COR-L47 (cell line): ENCODE measurements at regions not wholly inside any gene's neighbourhood (a gene's known extent, or its start where the extent isn't known, plus 50 kb on each side); places are given as distances from the start of the nearest gene placed in this dataset.
A peak's percentile ranks its signal among the peaks of the same experiment; 100 is the strongest.

Source experiments
- DNase-seq: peaks from one replicate; lab custom pipeline; 2025; lab: John Stamatoyannopoulos, UW

DNA sequence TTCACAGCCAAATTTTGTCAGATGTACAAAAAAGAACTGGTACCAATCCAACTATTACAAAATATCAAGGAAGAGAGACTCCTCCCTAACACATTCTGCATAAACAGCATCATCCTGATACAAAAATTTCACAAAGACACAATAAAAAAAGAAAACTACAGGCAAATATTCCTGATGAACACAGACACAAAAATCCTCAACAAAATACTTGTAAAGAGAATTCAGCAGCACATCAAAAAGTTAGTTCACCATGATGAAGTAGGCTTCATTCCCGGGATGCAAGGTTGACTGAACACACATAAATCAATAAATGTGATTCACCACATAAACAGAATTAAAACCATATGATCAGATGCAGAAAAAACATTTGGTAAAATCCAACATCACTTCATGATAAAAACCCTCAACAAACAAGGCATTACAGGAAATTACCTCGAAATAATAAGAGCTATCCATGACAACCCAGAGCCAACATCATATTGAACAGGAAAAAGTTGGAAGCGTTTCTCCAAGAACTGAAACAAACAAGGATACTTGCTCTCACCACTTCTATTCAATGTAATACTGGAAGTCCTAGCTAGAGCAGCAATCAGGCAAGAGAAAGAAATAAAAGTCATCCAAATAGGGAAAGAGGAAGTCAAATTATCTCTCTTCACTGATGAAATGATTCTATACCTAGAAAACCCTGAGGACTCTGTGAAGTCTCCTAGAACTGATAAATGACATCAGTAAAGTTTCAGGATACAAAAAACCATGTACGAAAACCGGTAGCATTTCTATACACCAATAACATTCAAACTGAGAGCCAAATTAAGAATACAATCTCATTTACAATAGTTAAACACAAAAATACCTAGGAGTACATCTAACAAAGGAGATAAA lies 223.1 kb downstream of the REEP3 start:
- no peak for DNase-seq

DNA sequence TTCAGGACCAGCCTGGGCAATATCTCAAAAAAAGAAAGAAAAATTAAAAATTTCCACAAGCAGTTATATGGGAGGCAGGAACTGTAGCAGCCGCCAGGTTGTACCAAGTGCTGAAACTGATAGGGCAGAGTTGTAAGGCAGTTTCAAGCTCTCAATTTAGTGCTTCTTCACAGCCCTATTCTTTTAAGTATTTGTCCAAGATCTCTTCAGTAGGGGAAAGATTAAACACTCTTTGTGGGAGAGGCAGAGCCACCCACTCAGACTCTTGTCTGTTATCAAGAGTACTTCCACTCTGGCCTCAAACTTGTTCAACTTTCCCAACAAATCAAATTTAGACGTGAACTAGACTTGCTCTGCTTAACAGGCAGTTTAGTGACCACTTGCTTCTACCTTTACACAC lies 228.7 kb downstream of the REEP3 start:
- DNase-seq: no peak

DNA sequence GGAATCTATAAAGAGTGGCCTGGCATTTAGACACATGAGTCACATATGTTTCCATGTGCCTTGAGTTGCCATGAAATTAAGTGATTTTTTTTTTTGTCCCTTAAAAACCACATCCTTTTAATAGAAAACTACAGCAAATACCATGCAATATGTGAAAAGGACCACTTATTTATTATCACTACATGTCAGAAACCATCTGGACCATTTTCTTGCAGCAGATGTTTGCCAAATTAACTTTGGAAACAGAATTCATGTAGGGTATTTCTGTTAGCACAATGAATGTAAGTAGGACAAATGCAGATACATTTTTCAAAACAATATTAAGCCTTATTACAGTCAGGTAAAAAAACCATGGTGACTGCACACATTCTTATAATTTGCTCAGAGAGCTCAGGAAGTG lies 230.6 kb downstream of the REEP3 start:
- DNase-seq: no peak

DNA sequence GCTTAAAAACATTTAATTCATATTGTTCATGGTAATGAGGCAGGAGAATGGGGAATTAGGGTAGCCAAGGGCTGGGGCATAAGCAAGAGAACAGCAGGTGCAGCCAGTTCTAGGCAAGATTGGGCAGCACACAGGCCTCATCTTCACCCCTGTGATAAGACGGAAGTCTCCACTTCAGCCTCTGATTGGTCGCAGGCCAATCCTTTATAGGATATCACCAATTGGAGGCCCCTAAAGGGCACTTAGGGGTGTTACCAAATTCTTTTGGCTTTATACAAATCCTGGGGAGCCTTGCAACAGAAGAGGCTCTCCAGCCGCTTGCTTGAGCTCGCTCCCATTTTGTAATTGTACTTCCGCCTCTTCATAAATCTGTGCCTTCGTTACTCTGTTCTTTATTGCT lies 231.1 kb downstream of the REEP3 start:
- DNase-seq: no peak

DNA sequence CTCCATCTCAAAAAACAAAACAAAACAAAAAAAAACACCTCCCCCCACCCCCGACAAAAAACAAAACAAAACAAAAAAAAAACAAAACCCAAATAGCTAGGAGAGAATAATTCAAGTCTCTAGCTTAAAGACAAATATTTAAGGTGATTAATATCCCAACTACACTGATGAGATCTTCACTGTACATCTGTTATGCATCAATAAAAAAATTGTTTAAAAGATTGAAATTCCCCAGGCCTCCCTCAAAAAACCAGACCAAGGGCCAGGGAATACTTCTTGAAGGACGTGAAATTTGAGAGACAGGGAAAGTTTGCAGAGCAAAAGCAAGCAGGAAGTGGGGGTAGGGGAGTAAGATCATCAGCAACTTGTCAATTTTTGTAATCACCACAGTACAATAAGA lies 232.6 kb downstream of the REEP3 start:
- DNase-seq: no peak

DNA sequence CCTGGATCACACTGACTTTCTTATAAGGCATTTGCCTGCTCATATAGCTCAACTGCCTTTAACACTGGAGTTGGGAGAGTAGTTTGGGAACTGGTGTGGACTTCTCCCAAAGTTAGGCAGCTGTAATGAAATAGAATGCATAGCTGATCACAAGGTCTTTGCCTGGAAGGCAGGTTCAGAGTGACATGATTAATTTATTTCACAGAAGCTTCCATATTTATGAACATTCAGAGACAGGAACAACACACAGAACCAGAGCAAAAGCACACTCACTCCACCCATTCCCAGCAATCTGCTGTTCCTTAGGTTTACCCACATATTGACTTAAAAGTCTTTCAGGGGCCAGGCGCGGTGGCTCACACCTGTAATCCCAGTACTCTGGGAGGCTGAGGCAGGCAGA lies 234.2 kb downstream of the REEP3 start:
- no peak for DNase-seq

DNA sequence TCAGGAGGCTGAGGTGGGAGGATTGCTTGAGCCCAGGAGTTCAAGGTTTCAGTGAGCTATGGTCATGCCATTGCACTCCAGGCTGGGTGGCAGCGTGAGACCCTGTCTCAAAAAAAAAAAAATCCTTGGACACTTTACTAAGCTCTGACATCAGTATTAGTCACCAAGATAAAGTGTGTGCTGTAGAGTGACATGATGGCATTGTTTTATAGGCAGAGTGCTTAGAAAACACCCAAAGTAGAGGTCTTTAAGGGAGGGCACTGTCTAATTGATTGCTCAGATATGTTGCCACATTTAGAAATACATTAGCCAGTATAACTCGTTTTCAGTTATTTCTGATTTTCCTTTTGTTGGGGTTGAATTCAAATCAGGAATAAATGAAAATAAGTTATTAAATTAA lies 235.9 kb downstream of the REEP3 start:
- DNase-seq: no peak

DNA sequence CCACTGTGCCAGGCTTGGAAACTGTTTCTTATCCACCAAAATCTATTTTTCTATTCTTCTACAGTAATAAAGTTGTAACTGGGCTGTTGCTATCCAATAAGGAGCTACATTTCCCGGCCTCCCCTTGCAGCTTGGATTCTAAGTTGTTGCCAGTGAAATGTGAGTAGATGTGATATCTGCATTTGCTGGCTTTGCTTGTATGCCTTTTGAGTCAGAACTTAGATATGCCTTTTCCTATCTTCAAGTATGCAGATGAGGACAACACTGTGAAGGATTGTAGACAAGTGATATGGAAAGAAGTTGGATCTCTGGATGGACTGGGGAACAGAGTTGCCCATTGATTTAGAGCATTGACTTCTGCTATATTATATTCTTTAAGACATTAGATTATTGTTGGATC lies 236.9 kb downstream of the REEP3 start:
- DNase-seq: no peak

DNA sequence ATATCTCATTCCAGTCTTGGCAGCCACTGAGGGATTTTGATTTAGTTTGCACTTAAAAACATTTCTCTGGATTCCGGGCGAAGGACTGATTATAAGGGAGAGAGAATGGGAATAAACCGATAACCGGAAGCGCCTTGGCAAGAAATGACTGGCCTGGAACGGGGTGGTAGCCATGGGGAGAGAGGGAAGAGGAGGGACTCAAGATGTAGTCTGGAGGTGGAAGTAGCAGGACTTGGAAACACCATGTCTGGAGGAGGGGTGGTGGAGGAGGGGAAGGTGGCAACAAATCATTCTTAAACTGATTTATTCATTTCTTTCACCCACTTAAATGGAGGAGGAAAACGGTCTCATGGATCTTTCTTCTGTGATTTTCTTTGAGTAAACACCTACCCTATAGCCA lies 238.1 kb downstream of the REEP3 start:
- no peak for DNase-seq

DNA sequence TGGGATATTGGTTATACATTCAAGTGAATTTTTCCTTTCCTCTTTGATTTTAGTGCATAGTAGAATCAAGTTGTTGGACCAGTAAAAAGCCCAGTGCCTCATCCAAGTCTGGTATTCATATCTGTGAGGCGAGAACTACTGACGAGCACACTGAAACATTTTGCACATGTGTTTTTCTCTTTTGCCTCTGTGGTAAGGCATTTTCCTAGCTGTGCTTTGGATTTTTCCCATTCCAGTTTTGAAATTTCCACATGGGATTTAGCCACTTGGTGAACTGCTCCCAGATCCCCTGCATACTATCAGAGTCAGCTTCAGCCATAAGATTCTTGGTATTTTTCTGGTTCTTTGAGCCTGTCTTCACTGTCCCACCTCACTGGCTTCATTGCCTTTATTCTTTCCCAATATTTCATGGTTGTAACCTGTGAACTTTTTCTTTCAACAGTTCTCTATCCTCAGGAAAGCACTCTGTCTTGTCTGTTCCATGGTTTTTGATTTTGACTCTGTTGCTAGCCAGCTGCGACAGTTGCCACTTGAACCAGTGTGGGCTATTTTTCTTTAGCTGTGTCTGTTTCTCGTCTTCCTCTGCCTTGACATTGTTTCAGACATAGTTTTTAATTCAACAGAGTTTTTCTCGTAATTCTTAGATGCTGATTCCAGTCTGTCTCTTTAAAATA lies 239.0 kb downstream of the REEP3 start:
- no peak for DNase-seq

DNA sequence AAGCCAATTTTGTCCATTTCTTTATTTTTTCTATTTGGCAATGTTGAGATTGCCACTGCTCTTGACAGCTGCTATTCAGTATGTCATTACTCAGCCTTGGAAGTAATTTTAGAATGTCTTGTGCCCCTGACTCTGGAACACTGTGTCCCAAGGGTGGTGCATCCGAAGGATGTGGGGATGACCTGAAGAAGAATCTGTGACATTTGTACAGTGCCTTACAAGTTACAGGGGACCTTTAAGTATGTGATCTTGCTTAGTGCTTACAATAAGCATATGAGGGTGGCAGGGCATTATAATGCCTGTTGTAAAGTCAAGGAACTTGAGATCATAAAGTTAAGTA lies 239.5 kb downstream of the REEP3 start:
- no peak for DNase-seq

DNA sequence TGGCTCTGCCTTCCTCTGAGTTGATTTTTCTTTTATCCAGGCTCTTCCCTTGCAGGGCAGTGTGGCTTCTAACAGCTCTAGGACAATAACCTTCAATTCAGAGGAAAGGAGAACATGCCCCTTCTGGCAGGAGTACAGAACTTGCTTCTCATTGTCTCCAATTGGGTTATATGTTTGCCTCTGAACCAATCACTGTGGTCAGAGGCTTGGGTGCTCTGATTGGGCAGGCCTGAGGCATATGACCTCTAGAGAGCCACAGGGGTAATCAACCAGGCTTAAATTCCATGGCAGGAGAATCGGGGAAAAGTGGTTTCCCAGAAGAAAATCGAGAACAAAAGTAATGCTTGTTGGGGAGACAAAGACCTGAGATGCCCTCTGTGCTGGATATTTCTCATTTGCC lies 240.0 kb downstream of the REEP3 start:
- no peak for DNase-seq

DNA sequence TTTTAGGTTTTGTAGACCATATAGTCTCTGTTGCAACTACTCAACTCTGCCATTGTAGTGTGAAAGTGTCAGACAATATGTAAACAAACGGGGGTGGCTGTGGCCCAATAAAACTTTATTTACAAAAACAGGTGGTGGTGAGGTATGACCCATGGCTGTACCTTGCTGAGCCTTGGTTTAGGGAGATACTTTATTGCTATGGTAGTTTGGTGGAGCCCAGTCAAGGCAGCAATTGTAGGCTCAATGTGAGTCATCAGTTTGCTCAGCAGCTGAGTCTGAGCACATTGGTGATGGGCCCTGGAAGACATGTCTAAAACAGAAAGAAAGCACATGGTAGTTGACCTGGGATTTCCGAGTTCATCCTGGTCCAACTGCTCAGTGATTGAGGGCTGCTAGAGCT lies 242.5 kb downstream of the REEP3 start:
- DNase-seq: no peak

DNA sequence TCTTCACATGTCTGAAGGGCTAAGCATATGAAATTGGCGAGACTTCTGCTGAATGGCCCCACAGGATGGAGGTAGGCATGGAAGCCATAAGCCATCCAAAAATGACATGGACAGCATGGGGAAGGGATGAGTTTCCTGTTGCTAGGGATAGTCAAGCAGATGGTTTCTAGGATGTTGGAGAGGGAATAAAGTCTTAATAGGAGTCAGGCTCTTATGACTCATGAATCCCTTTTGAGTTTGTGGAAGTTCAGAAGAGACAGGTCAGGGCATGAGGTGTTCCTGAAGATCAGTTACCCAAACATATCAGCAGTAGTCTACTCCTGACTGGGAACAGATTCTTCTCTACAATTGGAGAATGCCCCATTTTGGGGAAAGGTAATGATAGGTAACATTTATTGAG lies 243.9 kb downstream of the REEP3 start:
- DNase-seq: no peak

DNA sequence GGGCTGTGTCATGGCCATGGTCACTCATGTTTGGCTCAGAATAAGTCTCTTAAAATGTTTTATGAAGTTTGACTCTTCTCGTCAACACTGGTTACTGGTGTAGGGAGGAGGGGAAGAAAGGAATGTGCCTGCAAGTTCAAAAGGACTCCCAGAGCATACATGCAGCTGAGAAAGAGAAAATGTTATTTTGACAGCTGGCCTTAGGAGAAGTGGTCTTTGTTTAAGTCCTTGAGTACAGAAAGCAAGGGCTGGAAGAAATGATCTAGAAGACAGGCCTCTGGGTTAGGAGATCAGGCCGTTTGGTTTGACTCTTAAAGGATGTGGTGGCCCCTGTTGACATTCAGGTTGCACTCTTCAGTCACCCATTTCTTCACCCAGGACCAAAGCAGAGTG lies 245.5 kb downstream of the REEP3 start:
- DNase-seq: no peak

DNA sequence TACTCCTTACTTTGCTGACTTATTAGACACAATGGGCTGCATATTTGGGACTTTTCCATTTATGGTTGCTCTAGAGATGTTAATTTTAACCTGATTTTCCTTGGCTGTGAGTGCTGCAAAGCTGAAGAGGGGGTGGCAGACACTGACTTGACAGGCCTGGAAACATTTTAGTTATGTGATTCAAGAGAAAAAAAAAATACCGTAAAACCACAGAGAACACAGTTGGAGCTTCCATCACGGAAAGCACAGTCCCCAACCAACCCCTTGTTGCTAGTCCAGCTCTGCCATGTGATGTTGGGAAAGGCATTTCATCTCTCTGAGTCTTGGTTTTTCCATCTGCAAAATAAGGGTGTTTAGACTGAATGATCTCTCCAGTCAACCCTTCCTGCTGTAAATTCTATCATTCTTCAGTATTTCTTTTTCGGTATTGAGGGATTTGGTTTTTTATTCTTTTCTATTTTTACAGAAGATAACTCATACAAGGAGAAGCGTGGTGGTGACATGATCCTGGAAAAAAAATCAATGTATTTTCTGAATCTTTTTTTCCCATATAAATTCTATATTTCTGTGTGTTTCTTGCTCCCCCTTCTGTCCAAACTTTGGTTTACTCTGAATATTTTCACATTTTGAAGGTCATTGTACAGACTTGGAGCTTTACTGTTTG lies 246.1 kb downstream of the REEP3 start:
- peak; percentile 25 for DNase-seq

DNA sequence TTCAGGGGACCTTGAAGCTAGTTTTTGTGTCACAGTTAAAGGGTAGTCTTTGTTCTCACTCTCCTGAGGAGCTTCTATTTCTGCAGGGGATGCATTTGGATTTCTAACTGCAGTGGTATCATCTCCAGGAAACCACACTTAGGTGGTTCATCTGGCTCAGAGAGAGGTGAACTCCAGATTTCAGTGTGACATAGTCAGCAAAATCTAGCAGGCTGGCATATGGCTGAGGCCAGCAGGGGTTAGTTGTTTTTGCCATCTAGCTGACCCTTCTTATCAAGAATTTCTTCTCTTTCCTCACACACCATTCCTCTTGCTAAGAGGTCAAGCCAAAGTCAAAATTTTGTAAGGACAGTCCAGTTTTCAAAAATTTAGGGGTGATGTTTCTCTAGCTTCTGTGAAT lies 248.2 kb downstream of the REEP3 start:
- no peak for DNase-seq

DNA sequence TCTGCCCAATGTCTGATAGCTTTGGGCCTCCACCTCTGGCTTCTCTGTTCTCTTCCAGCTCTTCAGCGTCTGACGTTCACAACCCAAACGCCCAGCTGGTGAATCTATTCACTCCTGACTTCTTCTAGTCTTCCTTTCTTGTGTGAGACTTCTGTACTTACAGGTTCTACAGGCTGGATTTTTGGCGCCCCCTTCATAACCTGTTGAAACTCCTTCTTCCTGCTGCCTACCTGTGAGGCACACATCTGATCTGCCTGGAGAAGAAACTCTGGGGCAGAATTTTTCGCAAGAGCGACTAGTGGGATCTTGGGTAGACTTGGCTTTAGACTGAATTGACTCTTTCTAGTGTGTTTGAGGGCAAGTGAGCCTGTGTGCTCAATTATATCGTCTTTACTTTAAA lies 249.3 kb downstream of the REEP3 start:
- no peak for DNase-seq

DNA sequence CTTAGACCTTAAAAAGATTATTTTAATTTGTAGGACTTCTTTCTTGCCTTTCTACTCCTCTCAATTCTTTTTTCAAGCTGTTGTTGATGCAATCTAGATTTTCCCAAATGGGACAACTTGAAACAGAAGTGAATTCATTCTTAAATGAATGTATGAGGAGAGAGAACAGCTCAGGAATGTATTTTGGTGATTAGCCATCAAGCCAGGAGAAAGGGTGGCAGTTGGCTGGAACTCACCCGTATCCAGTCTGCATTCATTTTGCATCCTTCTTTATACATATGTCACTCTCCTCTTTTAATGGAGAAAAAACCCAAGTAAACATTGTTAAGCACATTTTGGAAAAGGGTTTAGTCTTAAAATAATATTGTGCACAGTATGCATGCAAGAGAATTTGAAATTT lies 251.3 kb downstream of the REEP3 start:
- DNase-seq: no peak

DNA sequence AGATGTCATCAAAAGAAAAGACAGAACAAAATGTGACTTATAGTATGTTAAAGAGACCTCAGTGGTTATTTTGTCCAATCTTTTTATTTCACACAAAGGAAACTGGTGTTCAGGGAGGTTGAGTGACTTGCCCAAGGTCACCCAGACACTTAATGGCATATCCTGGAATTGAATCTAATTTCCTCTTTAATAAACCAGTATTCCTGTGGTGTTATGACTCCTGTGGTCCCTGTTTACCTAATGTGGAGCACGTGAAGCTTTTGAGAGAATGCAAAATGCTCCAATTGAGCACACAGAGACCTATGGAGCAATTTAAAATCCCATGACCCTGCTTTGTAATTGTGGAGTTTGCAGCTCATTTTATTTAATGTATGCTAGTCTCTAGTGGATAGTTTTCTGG lies 251.9 kb downstream of the REEP3 start:
- DNase-seq: no peak

DNA sequence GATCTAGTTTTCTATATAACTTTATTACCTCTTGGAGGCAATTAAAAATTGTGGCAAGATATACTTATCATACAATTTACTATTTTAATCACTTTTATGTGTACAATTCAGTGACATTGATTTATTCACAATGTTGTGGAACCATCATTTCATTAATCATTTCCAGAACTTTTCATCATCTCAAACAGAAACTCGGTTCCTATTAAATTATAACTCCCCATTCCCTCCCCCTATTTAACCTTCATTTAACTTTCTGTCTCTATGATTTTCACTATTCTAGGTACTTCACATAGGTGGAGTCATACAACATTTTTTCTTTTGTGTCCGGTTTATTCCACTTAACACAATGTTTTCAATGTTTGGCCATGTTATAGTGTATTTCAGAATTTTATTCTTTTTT lies 252.8 kb downstream of the REEP3 start:
- DNase-seq: no peak

DNA sequence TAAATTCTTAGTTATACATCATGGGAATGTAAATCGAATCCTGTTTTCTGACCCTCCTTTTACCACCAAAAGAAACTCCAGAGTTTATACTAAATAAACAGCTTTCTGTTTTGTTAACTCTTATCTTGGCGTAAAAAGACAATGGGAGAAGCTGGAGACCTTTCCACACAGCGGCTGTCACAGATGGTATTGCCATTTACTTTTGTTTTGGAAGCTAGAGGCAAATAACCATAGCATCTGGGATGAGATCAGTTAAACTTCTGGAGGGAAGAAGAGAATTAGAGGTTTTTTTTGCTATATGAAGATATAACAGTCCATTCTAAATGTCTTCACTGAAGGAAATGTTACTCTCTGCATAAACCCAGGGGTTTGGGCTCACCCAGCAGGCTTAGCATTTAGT lies 258.9 kb downstream of the REEP3 start:
- no peak for DNase-seq

DNA sequence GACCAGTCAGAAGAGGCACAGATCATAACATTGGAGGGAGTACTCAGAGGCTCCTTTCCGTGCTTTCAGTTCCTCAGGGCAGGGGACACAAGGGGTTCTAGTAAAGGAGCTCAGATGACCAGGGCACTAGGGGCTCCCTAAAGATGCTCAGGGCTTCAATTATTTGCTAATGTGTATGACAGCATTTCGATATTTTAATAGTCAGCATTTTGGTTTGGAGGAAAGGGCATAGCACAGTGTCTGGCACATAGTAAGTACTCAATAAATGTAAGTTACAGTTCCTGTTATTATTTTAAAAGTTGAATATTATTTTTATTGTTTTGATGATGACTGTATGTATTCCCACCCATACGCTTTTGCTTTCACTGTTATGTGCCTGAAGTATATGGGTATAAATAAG lies 260.0 kb downstream of the REEP3 start:
- no peak for DNase-seq
